C4-2B (cell line): ENCODE measurements at regions not wholly inside any gene's neighbourhood (a gene's known extent, or its start where the extent isn't known, plus 50 kb on each side); places are given as distances from the start of the nearest gene placed in this dataset.

ENCODE experiments used
- ZFX ChIP-seq: fragments of 450-650 bp; IDR thresholded peaks from 2 replicates; pipeline ENCODE4 v1.6.1; 2017
- TF ChIP-seq, protein P1 (sequence below): fragments of 450-650 bp; conservative IDR thresholded peaks from 2 replicates; pipeline ENCODE4 v1.5.1; 2017; ENCODE audit warnings: mild to moderate bottlenecking

GRCh38 chr16:54867302-54867832, 63.3 kb upstream of the IRX5 start:
- TF ChIP-seq, protein P1, sequence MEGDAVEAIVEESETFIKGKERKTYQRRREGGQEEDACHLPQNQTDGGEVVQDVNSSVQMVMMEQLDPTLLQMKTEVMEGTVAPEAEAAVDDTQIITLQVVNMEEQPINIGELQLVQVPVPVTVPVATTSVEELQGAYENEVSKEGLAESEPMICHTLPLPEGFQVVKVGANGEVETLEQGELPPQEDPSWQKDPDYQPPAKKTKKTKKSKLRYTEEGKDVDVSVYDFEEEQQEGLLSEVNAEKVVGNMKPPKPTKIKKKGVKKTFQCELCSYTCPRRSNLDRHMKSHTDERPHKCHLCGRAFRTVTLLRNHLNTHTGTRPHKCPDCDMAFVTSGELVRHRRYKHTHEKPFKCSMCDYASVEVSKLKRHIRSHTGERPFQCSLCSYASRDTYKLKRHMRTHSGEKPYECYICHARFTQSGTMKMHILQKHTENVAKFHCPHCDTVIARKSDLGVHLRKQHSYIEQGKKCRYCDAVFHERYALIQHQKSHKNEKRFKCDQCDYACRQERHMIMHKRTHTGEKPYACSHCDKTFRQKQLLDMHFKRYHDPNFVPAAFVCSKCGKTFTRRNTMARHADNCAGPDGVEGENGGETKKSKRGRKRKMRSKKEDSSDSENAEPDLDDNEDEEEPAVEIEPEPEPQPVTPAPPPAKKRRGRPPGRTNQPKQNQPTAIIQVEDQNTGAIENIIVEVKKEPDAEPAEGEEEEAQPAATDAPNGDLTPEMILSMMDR = no peak
- TF ChIP-seq ZFX = no peak
